ENCODE measurements at regions not wholly inside any gene's neighbourhood (a gene's known extent, or its start where the extent isn't known, plus 50 kb on each side); places are given as distances from the start of the nearest gene placed in this dataset.

- no peak overlapping the region for H3K4me3 ChIP-seq (replicated peaks; ENCODE audit: low read depth, low read length)
- TF ChIP-seq CTCF (IDR thresholded peaks at IDR 0.05; ENCODE audit: low read length, missing control alignments) = no peak
- no peak for DNase-seq (ENCODE audit: low read depth)
Measured at GRCh38 chr2:217688494-217688893, 314.3 kb downstream of the TNS1 start.

GRCh38 chr2:217687771-217688170 lies 315.0 kb downstream of the TNS1 start:
- TF ChIP-seq CTCF (IDR thresholded peaks at IDR 0.05; ENCODE audit: low read length, missing control alignments) = no peak
- H3K4me3 ChIP-seq (replicated peaks; ENCODE audit: low read depth, low read length) = no peak overlapping the region
- no peak for DNase-seq (ENCODE audit: low read depth)

- no peak overlapping the region for H3K4me3 ChIP-seq (replicated peaks; ENCODE audit: low read depth, low read length)
- peak; percentile 84 for DNase-seq (ENCODE audit: low read depth)
- TF ChIP-seq CTCF (IDR thresholded peaks at IDR 0.05; ENCODE audit: low read length, missing control alignments) = no peak
Measured at GRCh38 chr2:217685255-217685605, 317.6 kb downstream of the TNS1 start.

- no peak for DNase-seq (ENCODE audit: low read depth)
- no peak for TF ChIP-seq CTCF (IDR thresholded peaks at IDR 0.05; ENCODE audit: low read length, missing control alignments)
- no peak overlapping the region for H3K4me3 ChIP-seq (replicated peaks; ENCODE audit: low read depth, low read length)
Measured at GRCh38 chr2:217684431-217685254, 318.2 kb downstream of the TNS1 start.

- no peak for TF ChIP-seq CTCF (IDR thresholded peaks at IDR 0.05; ENCODE audit: low read length, missing control alignments)
- no peak overlapping the region for H3K4me3 ChIP-seq (replicated peaks; ENCODE audit: low read depth, low read length)
- no peak for DNase-seq (ENCODE audit: low read depth)
Measured at GRCh38 chr2:217683106-217683870, 319.5 kb downstream of the TNS1 start.

- no peak for DNase-seq (ENCODE audit: low read depth)
- no peak for TF ChIP-seq CTCF (IDR thresholded peaks at IDR 0.05; ENCODE audit: low read length, missing control alignments)
- H3K4me3 ChIP-seq (replicated peaks; ENCODE audit: low read depth, low read length) = no peak overlapping the region
Measured at GRCh38 chr2:217681791-217682190, 321.0 kb downstream of the TNS1 start.

Measured in fibroblast of pulmonary artery (primary cell).